HG03520 (cell line): ENCODE measurements at regions not wholly inside any gene's neighbourhood (a gene's known extent, or its start where the extent isn't known, plus 50 kb on each side); places are given as distances from the start of the nearest gene placed in this dataset.

Experiments used
- ATAC-seq: cut with Tn5 transposase; IDR thresholded peaks from one replicate; pipeline ENCODE4 v1.9.1; 2021; ENCODE audit warnings: mild to moderate bottlenecking, moderate library complexity; ENCODE audit not compliant: unreplicated experiment

GRCh38 chr3:30201715-30202114 lies 404.7 kb upstream of the TGFBR2 start:
- ATAC-seq = no peak

GRCh38 chr3:30203301-30203700 lies 403.1 kb upstream of the TGFBR2 start:
- no peak for ATAC-seq

- no peak for ATAC-seq
Measured at GRCh38 chr3:30204126-30204525, 402.3 kb upstream of the TGFBR2 start.

GRCh38 chr3:30206051-30206450 lies 400.4 kb upstream of the TGFBR2 start:
- no peak for ATAC-seq

- no peak for ATAC-seq
Measured at GRCh38 chr3:30221619-30222018, 384.8 kb upstream of the TGFBR2 start.

- ATAC-seq = no peak
Measured at GRCh38 chr3:30222441-30222840, 384.0 kb upstream of the TGFBR2 start.

- ATAC-seq = no peak
Measured at GRCh38 chr3:30225021-30225420, 381.4 kb upstream of the TGFBR2 start.

- ATAC-seq = no peak
Measured at GRCh38 chr3:30226601-30227151, 379.7 kb upstream of the TGFBR2 start.

GRCh38 chr3:30227571-30228301 lies 378.7 kb upstream of the TGFBR2 start:
- ATAC-seq = no peak

GRCh38 chr3:30228302-30228631 lies 378.1 kb upstream of the TGFBR2 start:
- ATAC-seq = no peak

- ATAC-seq = no peak
Measured at GRCh38 chr3:30231277-30232141, 374.9 kb upstream of the TGFBR2 start.

- ATAC-seq = no peak
Measured at GRCh38 chr3:30232142-30232541, 374.3 kb upstream of the TGFBR2 start.

- no peak for ATAC-seq
Measured at GRCh38 chr3:30233913-30234646, 372.3 kb upstream of the TGFBR2 start.

GRCh38 chr3:30236011-30236410 lies 370.4 kb upstream of the TGFBR2 start:
- ATAC-seq = no peak

GRCh38 chr3:30241721-30242120 lies 364.7 kb upstream of the TGFBR2 start:
- ATAC-seq = no peak

- ATAC-seq = no peak
Measured at GRCh38 chr3:30245858-30246622, 360.4 kb upstream of the TGFBR2 start.

- ATAC-seq = peak; percentile 97
Measured at GRCh38 chr3:30248423-30248822, 358.0 kb upstream of the TGFBR2 start.

GRCh38 chr3:30252474-30252873 lies 353.9 kb upstream of the TGFBR2 start:
- no peak for ATAC-seq

GRCh38 chr3:30253832-30254231 lies 352.6 kb upstream of the TGFBR2 start:
- no peak for ATAC-seq

- ATAC-seq = no peak
Measured at GRCh38 chr3:30256474-30256873, 349.9 kb upstream of the TGFBR2 start.
